OCI-LY7 (cell line): ENCODE measurements at regions not wholly inside any gene's neighbourhood (a gene's known extent, or its start where the extent isn't known, plus 50 kb on each side); places are given as distances from the start of the nearest gene placed in this dataset.

Experiments used
- BruUV-seq: library from RNA; stranded (reverse); fragments of 400-500 nt; replicated peaks from 2 replicates; lab custom pipeline; 2021; lab: Mats Ljungman, UMichigan
- CTCF ChIA-PET: fragments of 300-600 bp; sonication (Branson Sonifier 250); formaldehyde crosslinking; loops from one replicate; lab custom pipeline; 2022; ENCODE audit warnings: antibody characterized with exemption; ENCODE audit not compliant: unreplicated experiment; lab: Charles Lee
- POLR2A ChIA-PET: fragments of 300-600 bp; sonication (Branson Sonifier 250); formaldehyde crosslinking; loops from one replicate; lab custom pipeline; 2022; ENCODE audit warnings: antibody characterized with exemption; lab: Charles Lee
- DNase-seq: peaks from one replicate; pipeline ENCODE4 v3.0.0-alpha.2; 2015; ENCODE audit warnings: low spot score
- H2AFZ ChIP-seq: fragments of 200-600 bp; sonication (generic), shearing (Covaris generic); 2 replicates; pipeline ENCODE4 v1.6.1; 2014; ENCODE audit warnings: mild to moderate bottlenecking, antibody characterized with exemption, low read length, moderate library complexity
- H3K27ac ChIP-seq: fragments of 200-600 bp; sonication (generic); 2 replicates; pipeline ENCODE4 v1.5.1; 2014; ENCODE audit warnings: mixed run types, low read depth, mild to moderate bottlenecking, moderate library complexity, low read length, inconsistent platforms; ENCODE audit not compliant: poor library complexity, severe bottlenecking
- H3K36me3 ChIP-seq: fragments of 200-600 bp; sonication (generic); 2 replicates; pipeline ENCODE4 v1.6.1; 2014; ENCODE audit warnings: mild to moderate bottlenecking, antibody characterized with exemption, low read length, moderate library complexity, mixed read lengths; ENCODE audit not compliant: insufficient read depth
- H3K4me1 ChIP-seq: fragments of 200-600 bp; sonication (generic); 2 replicates; pipeline ENCODE4 v1.5.1; 2014; ENCODE audit warnings: mild to moderate bottlenecking, low read length; ENCODE audit not compliant: insufficient read depth, poor library complexity, severe bottlenecking
- H3K4me2 ChIP-seq: fragments of 200-600 bp; sonication (generic); 2 replicates; pipeline ENCODE4 v1.6.1; 2014; ENCODE audit warnings: mild to moderate bottlenecking, low read length
- H3K4me3 ChIP-seq: fragments of 200-600 bp; sonication (generic); 2 replicates; pipeline ENCODE4 v1.5.1; 2014; ENCODE audit warnings: mild to moderate bottlenecking, low read depth, low read length; ENCODE audit not compliant: poor library complexity, severe bottlenecking
- H3K79me2 ChIP-seq: fragments of 200-600 bp; sonication (generic); 2 replicates; pipeline ENCODE4 v1.6.1; 2016; ENCODE audit warnings: low read depth, mild to moderate bottlenecking, low read length, moderate library complexity, mixed read lengths; ENCODE audit not compliant: insufficient read depth
- H3K9me2 ChIP-seq: fragments of 200-600 bp; sonication (generic); 2 replicates; pipeline ENCODE4 v1.6.1; 2016; ENCODE audit warnings: mild to moderate bottlenecking, low read length, mixed read lengths; ENCODE audit not compliant: insufficient read depth
- H3K9me3 ChIP-seq: fragments of 200-600 bp; sonication (generic); 2 replicates; pipeline ENCODE4 v1.6.1; 2014; ENCODE audit warnings: mild to moderate bottlenecking, mixed run types, low read length, mixed read lengths
- H4K20me1 ChIP-seq: fragments of 200-600 bp; sonication (generic); 2 replicates; pipeline ENCODE4 v1.6.1; 2014; ENCODE audit warnings: mild to moderate bottlenecking, antibody characterized with exemption, low read length, moderate library complexity, mixed read lengths; ENCODE audit not compliant: insufficient read depth
- CTCF ChIP-seq: fragments of 200-600 bp; sonication (generic); conservative IDR thresholded peaks from 2 replicates; pipeline ENCODE4 v1.5.1; 2014; ENCODE audit warnings: mild to moderate bottlenecking, antibody characterized with exemption, low read length, moderate library complexity, mixed read lengths
- EZH2phosphoT487 ChIP-seq: fragments of 200-600 bp; sonication (generic); IDR thresholded peaks from 2 replicates; pipeline ENCODE4 v1.6.1; 2018; ENCODE audit warnings: low read depth, borderline replicate concordance, mild to moderate bottlenecking, mixed run types, antibody characterized with exemption, low read length, moderate library complexity, mixed read lengths
- intact Hi-C: fragments of 100-400 bp; cut with micrococcal nuclease; formaldehyde crosslinking; loops from one replicate; pipeline ENCODE4 v1.10.0; 2022; ENCODE audit not compliant: unreplicated experiment

DNA sequence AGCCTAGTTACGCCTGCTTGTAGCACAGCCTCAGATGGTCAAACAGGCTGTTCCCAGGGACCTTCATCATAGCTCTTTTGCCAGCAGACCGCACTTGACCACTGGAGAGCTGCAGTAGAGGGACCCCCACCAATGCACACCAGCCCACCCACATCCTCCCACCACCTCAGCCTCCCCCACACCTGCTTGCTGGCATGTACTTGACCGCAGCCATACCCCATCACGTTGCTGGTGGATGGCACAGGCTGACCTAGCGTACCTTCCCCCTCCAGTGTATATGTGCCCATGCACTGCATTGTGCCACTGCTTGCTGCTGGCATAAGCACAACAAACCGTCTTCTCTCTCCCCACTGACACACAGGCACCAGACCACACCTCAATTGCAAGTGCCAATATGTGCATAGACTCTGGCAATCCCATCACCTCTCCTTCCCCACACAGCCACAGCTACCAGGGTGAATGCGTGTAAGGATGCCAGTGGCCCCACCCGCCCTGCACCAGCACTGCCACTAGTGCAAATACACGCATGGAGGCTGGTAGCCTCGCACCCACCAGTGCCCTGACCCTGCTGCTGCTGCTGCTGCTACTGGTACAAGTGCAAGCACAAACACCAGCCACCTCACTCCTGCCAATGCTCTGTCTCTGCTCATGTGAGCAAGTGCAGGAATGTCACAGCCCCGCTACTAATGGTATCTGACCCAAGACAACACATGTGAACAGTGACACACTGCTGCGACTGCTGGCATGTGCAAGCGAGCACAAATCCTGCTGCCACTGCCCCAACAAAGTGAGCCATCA, 1377.6 kb downstream of the CDH11 start:
- BruUV-seq = no TSS peak

DNA sequence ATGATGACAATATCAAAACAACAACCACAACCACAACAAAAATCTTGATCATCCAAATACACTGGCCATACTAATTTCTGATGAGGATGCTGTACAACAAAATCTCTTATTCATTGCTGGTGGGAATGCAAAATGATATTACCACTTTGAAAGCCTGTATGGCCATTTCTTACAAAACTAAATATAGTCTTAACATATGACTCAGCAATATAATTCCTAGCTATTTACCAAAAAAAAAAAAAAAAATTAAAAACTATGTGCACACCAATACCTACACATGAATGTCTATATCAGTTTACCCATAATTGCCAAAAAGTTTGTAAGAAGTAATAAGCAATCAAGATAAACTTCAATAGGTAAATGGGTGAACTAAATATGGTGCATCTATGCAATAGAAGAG, 1379.7 kb downstream of the CDH11 start:
- Histone ChIP-seq H4K20me1 (no peaks in the 10 kb centered on the region), H3K27ac (no peak overlapping the region), H2AFZ (no peak overlapping the region), H3K9me3 (no peaks in the 10 kb centered on the region), H3K36me3 (no peaks in the 10 kb centered on the region), H3K79me2 (no peaks in the 10 kb centered on the region), H3K4me1 (no peaks in the 10 kb centered on the region), H3K4me2 (no peak overlapping the region), H3K9me2 (no peaks in the 10 kb centered on the region), H3K4me3 (no peak overlapping the region)
- no TSS peak for BruUV-seq
- no peak for DNase-seq
- ChIA-PET CTCF (no interaction called here), POLR2A (interaction anchor here (0.6 to 0.7 kb wide), 2 partner anchors 9 to 249 kb away, joined by 3 read pairs; no protein-coding TSS in a partner anchor)
- TF ChIP-seq EZH2phosphoT487 (no peak), CTCF (no peak)
- intact Hi-C loops = no loop called here

More for the DNA sequence above, 1377.6 kb downstream of the CDH11 start:
- H3K9me2 ChIP-seq = no peaks in the 10 kb centered on the region
- H3K27ac ChIP-seq = no peak overlapping the region
- no peaks in the 10 kb centered on the region for H4K20me1 ChIP-seq
- H3K4me3 ChIP-seq = no peak overlapping the region
- H3K4me2 ChIP-seq = no peak overlapping the region
- no peaks in the 10 kb centered on the region for H3K36me3 ChIP-seq
- ChIA-PET POLR2A (interaction anchor here (0.6 kb wide), 1 partner anchor 698 kb away, joined by 3 read pairs; no protein-coding TSS in a partner anchor), CTCF (no interaction called here)
- H3K79me2 ChIP-seq = no peaks in the 10 kb centered on the region
- intact Hi-C loops = no loop called here
- H3K4me1 ChIP-seq = no peaks in the 10 kb centered on the region
- H3K9me3 ChIP-seq = no peaks in the 10 kb centered on the region
- DNase-seq = no peak
- no peak overlapping the region for H2AFZ ChIP-seq
- TF ChIP-seq CTCF (no peak), EZH2phosphoT487 (no peak)

- BruUV-seq = no TSS peak
- ChIA-PET CTCF (no interaction called here), POLR2A (no interaction called here)
- Histone ChIP-seq H3K4me3 (no peak overlapping the region), H2AFZ (no peak overlapping the region), H3K4me1 (no peaks in the 10 kb centered on the region), H4K20me1 (no peaks in the 10 kb centered on the region), H3K79me2 (no peaks in the 10 kb centered on the region), H3K4me2 (no peak overlapping the region), H3K36me3 (no peaks in the 10 kb centered on the region), H3K27ac (no peak overlapping the region), H3K9me2 (no peaks in the 10 kb centered on the region; the same call in 1 of the 2 replicates), H3K9me3 (no peaks in the 10 kb centered on the region)
- intact Hi-C loops = no loop called here
- TF ChIP-seq CTCF = no peak
- no peak for TF ChIP-seq EZH2phosphoT487
- DNase-seq = no peak
These were observed 1384.2 kb downstream of the CDH11 start for GRCh38 chr16:63737633-63738032.
